Upper lobe of right lung (tissue), 1 donor: ENCODE measurements at regions not wholly inside any gene's neighbourhood (a gene's known extent, or its start where the extent isn't known, plus 50 kb on each side); places are given as distances from the start of the nearest gene placed in this dataset.

Source experiments
- ATAC-seq: fragments of 200-7000 bp; cut with Tn5 transposase; one replicate; pipeline ENCODE4 v1.9.1; 2020; ENCODE audit warnings: mild to moderate bottlenecking, moderate library complexity
- DNase-seq: peaks from one replicate; pipeline ENCODE4 v3.0.0-alpha.2; 2020
- H3K27ac ChIP-seq: fragments of 200-600 bp; one replicate; pipeline ENCODE4 v1.8.0; 2022
- H3K27me3 ChIP-seq: fragments of 200-600 bp; one replicate; pipeline ENCODE4 v1.8.0; 2022; ENCODE audit warnings: mild to moderate bottlenecking
- H3K36me3 ChIP-seq: fragments of 200-600 bp; one replicate; pipeline ENCODE4 v1.8.0; 2022
- H3K4me1 ChIP-seq: fragments of 200-600 bp; one replicate; pipeline ENCODE4 v1.8.0; 2022
- H3K4me3 ChIP-seq: fragments of 200-600 bp; one replicate; pipeline ENCODE4 v1.8.0; 2022; ENCODE audit warnings: mild to moderate bottlenecking
- H3K9me3 ChIP-seq: fragments of 200-600 bp; one replicate; pipeline ENCODE4 v1.8.0; 2022
- CTCF ChIP-seq: fragments of 200-600 bp; IDR thresholded peaks from one replicate; pipeline ENCODE4 v1.8.0; 2022; ENCODE audit warnings: antibody characterized with exemption
- intact Hi-C: fragments of 100-400 bp; cut with DNase I; formaldehyde crosslinking; loops from one replicate; pipeline ENCODE4 v1.11.0; 2022
- donor health status: DM: no; HTN: yes; CAD: no; lungs with severe emphysema.

GRCh38 chr1:30450148-30450817 lies 273.1 kb downstream of the MATN1 start:
- no peak overlapping the region for H3K27ac ChIP-seq
- peaks cover 5% of the 10 kb centered on the region for H3K27me3 ChIP-seq
- ATAC-seq: no peak
- DNase-seq: no peak
- H3K4me3 ChIP-seq: no peak overlapping the region
- H3K9me3 ChIP-seq: no peaks in the 10 kb centered on the region
- no peaks in the 10 kb centered on the region for H3K4me1 ChIP-seq
- H3K36me3 ChIP-seq: no peaks in the 10 kb centered on the region
- intact Hi-C loops: no loop called here
- TF ChIP-seq CTCF: no peak

- no peaks in the 10 kb centered on the region for H3K36me3 ChIP-seq
- no peak for ATAC-seq
- H3K27ac ChIP-seq: no peak overlapping the region
- DNase-seq: no peak
- no peaks in the 10 kb centered on the region for H3K9me3 ChIP-seq
- peaks cover 12% of the 10 kb centered on the region for H3K27me3 ChIP-seq
- H3K4me3 ChIP-seq: no peak overlapping the region
- intact Hi-C loops: no loop called here
- no peaks in the 10 kb centered on the region for H3K4me1 ChIP-seq
- no peak for TF ChIP-seq CTCF
These were observed 273.8 kb downstream of the MATN1 start for GRCh38 chr1:30449428-30450147.

- no peak for TF ChIP-seq CTCF
- ATAC-seq (no peak), DNase-seq (no peak)
- Histone ChIP-seq H3K36me3 (no peaks in the 10 kb centered on the region), H3K27ac (no peak overlapping the region), H3K4me1 (no peaks in the 10 kb centered on the region), H3K27me3 (peaks cover 12% of the 10 kb centered on the region), H3K9me3 (no peaks in the 10 kb centered on the region), H3K4me3 (no peak overlapping the region)
- intact Hi-C loops: no loop called here
These were observed 274.4 kb downstream of the MATN1 start for GRCh38 chr1:30449003-30449402.

GRCh38 chr1:30447701-30448100 lies 275.7 kb downstream of the MATN1 start:
- TF ChIP-seq CTCF: no peak
- ATAC-seq (no peak), DNase-seq (no peak)
- Histone ChIP-seq H3K4me1 (no peaks in the 10 kb centered on the region), H3K36me3 (no peaks in the 10 kb centered on the region), H3K4me3 (no peak overlapping the region), H3K9me3 (no peaks in the 10 kb centered on the region), H3K27me3 (peaks cover 12% of the 10 kb centered on the region), H3K27ac (no peak overlapping the region)
- intact Hi-C loops: no loop called here

- ATAC-seq (no peak), DNase-seq (no peak)
- H3K4me3 ChIP-seq: no peak overlapping the region
- no peaks in the 10 kb centered on the region for H3K4me1 ChIP-seq
- TF ChIP-seq CTCF: no peak
- intact Hi-C loops: no loop called here
- no peaks in the 10 kb centered on the region for H3K9me3 ChIP-seq
- H3K27me3 ChIP-seq: peaks cover 12% of the 10 kb centered on the region
- no peaks in the 10 kb centered on the region for H3K36me3 ChIP-seq
- H3K27ac ChIP-seq: no peak overlapping the region
These were observed 276.3 kb downstream of the MATN1 start for GRCh38 chr1:30447080-30447479.
